Ectodermal cell (in vitro differentiated cells): ENCODE measurements at regions not wholly inside any gene's neighbourhood (a gene's known extent, or its start where the extent isn't known, plus 50 kb on each side); places are given as distances from the start of the nearest gene placed in this dataset.
"Not testable (repeated sequence)": the region's sequence is repeated elsewhere in the genome, so short reads cannot be mapped to it uniquely, and the experiment has no call there.

Source experiments
- H3K27ac ChIP-seq: 2 replicates; pipeline ENCODE4 v1.7.0; 2013; ENCODE audit warnings: mild to moderate bottlenecking, low read depth, low read length; ENCODE audit not compliant: insufficient read depth, poor library complexity, severe bottlenecking
- H3K27me3 ChIP-seq: 2 replicates; pipeline ENCODE4 v1.7.0; 2013; ENCODE audit warnings: mild to moderate bottlenecking, low read length; ENCODE audit not compliant: insufficient read depth, control insufficient read depth, poor library complexity, severe bottlenecking
- H3K36me3 ChIP-seq: one replicate; pipeline ENCODE4 v1.7.0; 2013; ENCODE audit warnings: low read length; ENCODE audit not compliant: control insufficient read depth, insufficient read depth
- H3K4me1 ChIP-seq: one replicate; pipeline ENCODE4 v1.7.0; 2013; ENCODE audit warnings: low read length; ENCODE audit not compliant: control insufficient read depth, insufficient read depth
- H3K4me3 ChIP-seq: 2 replicates; pipeline ENCODE4 v1.7.0; 2013; ENCODE audit warnings: low read depth, low read length, control low read depth; ENCODE audit not compliant: insufficient read depth
- H3K9me3 ChIP-seq: 2 replicates; pipeline ENCODE4 v1.7.0; 2013; ENCODE audit warnings: mild to moderate bottlenecking, low read length, moderate library complexity; ENCODE audit not compliant: control insufficient read depth
- WGBS, 2 experiments: methylation state at CpG; one replicate each; pipeline ENCODE4 v1.1.7; 2013; ENCODE audit warnings: missing lambda C conversion rate in 2 of 2; 5-methylcytosine and 5-hydroxymethylcytosine counted together

GRCh38 chr1:118483245-118484006 is 298.4 kb upstream of the SPAG17 start:
- Histone ChIP-seq H3K27ac (no peak overlapping the region), H3K4me3 (no peak overlapping the region), H3K9me3 (no peaks in the 10 kb centered on the region), H3K36me3 (no peaks in the 10 kb centered on the region), H3K27me3 (no peaks in the 10 kb centered on the region), H3K4me1 (peaks cover 6% of the 10 kb centered on the region)
- WGBS, 2 experiments: 91 to 95% methylated on average over 3 of the region's 3 CpGs

- H3K27ac ChIP-seq: no peak overlapping the region
- 100% methylated on average over 1 of the region's 2 CpGs for WGBS, 2 experiments
- H3K27me3 ChIP-seq: no peaks in the 10 kb centered on the region
- no peaks in the 10 kb centered on the region for H3K36me3 ChIP-seq
- no peak overlapping the region for H3K4me3 ChIP-seq
- H3K9me3 ChIP-seq: no peaks in the 10 kb centered on the region
- H3K4me1 ChIP-seq: peaks cover 3% of the 10 kb centered on the region
Observed at GRCh38 chr1:118481126-118481525, 296.1 kb upstream of the SPAG17 start.

- no peaks in the 10 kb centered on the region for H3K4me1 ChIP-seq
- no peaks in the 10 kb centered on the region for H3K9me3 ChIP-seq
- H3K4me3 ChIP-seq: no peak overlapping the region
- no peaks in the 10 kb centered on the region for H3K36me3 ChIP-seq
- WGBS, 2 experiments: 96 to 97% methylated on average over 3 of the region's 3 CpGs
- no peak overlapping the region for H3K27ac ChIP-seq
- H3K27me3 ChIP-seq: no peaks in the 10 kb centered on the region
Observed at GRCh38 chr1:118479351-118479750, 294.3 kb upstream of the SPAG17 start.

GRCh38 chr1:118473825-118474224 is 288.8 kb upstream of the SPAG17 start:
- WGBS, 2 experiments: 92 to 96% methylated on average over 4 of the region's 4 CpGs
- no peaks in the 10 kb centered on the region for H3K4me1 ChIP-seq
- no peaks in the 10 kb centered on the region for H3K36me3 ChIP-seq
- no peak overlapping the region for H3K27ac ChIP-seq
- H3K9me3 ChIP-seq: no peaks in the 10 kb centered on the region
- no peaks in the 10 kb centered on the region for H3K27me3 ChIP-seq
- no peak overlapping the region for H3K4me3 ChIP-seq

GRCh38 chr1:118464460-118464859 is 279.4 kb upstream of the SPAG17 start:
- not testable (repeated sequence) for H3K4me3 ChIP-seq, H3K27ac ChIP-seq, H3K36me3 ChIP-seq, H3K9me3 ChIP-seq, H3K4me1 ChIP-seq, H3K27me3 ChIP-seq
- WGBS, 2 experiments: 92 to 93% methylated on average over 8 of the region's 8 CpGs

GRCh38 chr1:118461154-118461553 is 276.1 kb upstream of the SPAG17 start:
- no peaks in the 10 kb centered on the region for H3K27me3 ChIP-seq
- no peaks in the 10 kb centered on the region for H3K36me3 ChIP-seq
- H3K27ac ChIP-seq: no peak overlapping the region
- no peak overlapping the region for H3K4me3 ChIP-seq
- H3K9me3 ChIP-seq: no peaks in the 10 kb centered on the region
- no peaks in the 10 kb centered on the region for H3K4me1 ChIP-seq

GRCh38 chr1:118459871-118460270 is 274.8 kb upstream of the SPAG17 start:
- H3K36me3 ChIP-seq: no peaks in the 10 kb centered on the region
- no peak overlapping the region for H3K4me3 ChIP-seq
- H3K9me3 ChIP-seq: no peaks in the 10 kb centered on the region
- no peak overlapping the region for H3K27ac ChIP-seq
- no peaks in the 10 kb centered on the region for H3K27me3 ChIP-seq
- H3K4me1 ChIP-seq: no peaks in the 10 kb centered on the region

GRCh38 chr1:118453856-118454255 is 268.8 kb upstream of the SPAG17 start:
- not testable (repeated sequence) for H3K4me1 ChIP-seq, H3K27me3 ChIP-seq, H3K27ac ChIP-seq, H3K36me3 ChIP-seq, H3K9me3 ChIP-seq, H3K4me3 ChIP-seq
- WGBS, 2 experiments: 86 to 89% methylated on average over 1 of the region's 1 CpG

GRCh38 chr1:118445156-118445555 is 260.1 kb upstream of the SPAG17 start:
- H3K4me1 ChIP-seq: no peaks in the 10 kb centered on the region
- WGBS, 2 experiments: 90% methylated on average over 1 of the region's 1 CpG; no CpG with 5 or more reads in 1 of the 2 experiments
- H3K9me3 ChIP-seq: no peaks in the 10 kb centered on the region

GRCh38 chr1:118442214-118442613 is 257.2 kb upstream of the SPAG17 start:
- H3K27me3 ChIP-seq: no peaks in the 10 kb centered on the region
- H3K9me3 ChIP-seq: no peaks in the 10 kb centered on the region
- H3K27ac ChIP-seq: no peak overlapping the region
- WGBS, 2 experiments: 54 to 57% methylated on average over 1 to 2 of the region's 2 CpGs
- no peaks in the 10 kb centered on the region for H3K36me3 ChIP-seq
- H3K4me3 ChIP-seq: no peak overlapping the region
- no peaks in the 10 kb centered on the region for H3K4me1 ChIP-seq

More at GRCh38 chr1:118445156-118445555, 260.1 kb upstream of the SPAG17 start:
- Histone ChIP-seq H3K27ac (no peak overlapping the region), H3K4me3 (no peak overlapping the region), H3K36me3 (no peaks in the 10 kb centered on the region), H3K27me3 (no peaks in the 10 kb centered on the region)

- no peaks in the 10 kb centered on the region for H3K36me3 ChIP-seq
- 95 to 97% methylated on average over 6 of the region's 6 CpGs for WGBS, 2 experiments
Observed at GRCh38 chr1:118437664-118438063, 252.6 kb upstream of the SPAG17 start.

More at GRCh38 chr1:118437664-118438063, 252.6 kb upstream of the SPAG17 start:
- Histone ChIP-seq H3K27me3 (no peaks in the 10 kb centered on the region), H3K27ac (no peak overlapping the region), H3K4me1 (no peaks in the 10 kb centered on the region), H3K4me3 (no peak overlapping the region), H3K9me3 (no peaks in the 10 kb centered on the region)
